Pancreas (tissue), 10 donors: ENCODE measurements at regions not wholly inside any gene's neighbourhood (a gene's known extent, or its start where the extent isn't known, plus 50 kb on each side); places are given as distances from the start of the nearest gene placed in this dataset.
A peak's percentile ranks its signal among the peaks of the same experiment; 100 is the strongest.

Experiments
- ATAC-seq, 4 donors: fragments of 200-7000 bp; cut with Tn5 transposase; one replicate each; pipeline versions ENCODE4 v1.8.0 to v1.9.1; 2020; ENCODE audit warnings: mild to moderate bottlenecking in 4 of 4, moderate library complexity in 4 of 4
- DNase-seq, 6 donors: peaks; one replicate each; pipeline ENCODE4 v3.0.0-alpha.2; 2020
- FAIRE-seq: peaks from 2 replicates; lab custom pipeline; 2012; peaks lifted over from hg19 to GRCh38; lab: Jason Lieb, UNC
- H3K27ac ChIP-seq, 4 donors: fragments of 200-600 bp; sonication (generic); 1 replicate in 3 of 4; 2 replicates in 1 of 4; pipeline versions ENCODE4 v1.5.0 to v1.8.0; 2020
- H3K27me3 ChIP-seq, 4 donors: fragments of 200-600 bp; one replicate each; pipeline ENCODE4 v1.8.0; 2021
- H3K36me3 ChIP-seq, 3 donors: fragments of 200-600 bp; sonication (generic) in 1 of 3; one replicate each; pipeline versions ENCODE4 v1.5.0 to v1.8.0; 2020 to 2021
- H3K4me1 ChIP-seq, 3 donors: fragments of 200-600 bp; one replicate each; pipeline ENCODE4 v1.8.0; 2021
- H3K4me3 ChIP-seq, 4 donors: fragments of 200-600 bp; sonication (generic) in 2 of 4; one replicate each; pipeline versions ENCODE4 v1.5.0 to v1.8.0; 2020 to 2021
- H3K9me3 ChIP-seq, 4 donors: fragments of 200-600 bp; one replicate each; pipeline ENCODE4 v1.8.0; 2021
- WGBS, 2 donors: extraction: QIAGEN DNeasy Blood & Tissue Kit; methylation state at CpG; one replicate each; pipeline ENCODE4 v1.1.7; 2013; 5-methylcytosine and 5-hydroxymethylcytosine counted together
- intact Hi-C, 3 donors: fragments of 100-400 bp; cut with DNase I; formaldehyde crosslinking; loops; one replicate each; pipeline versions ENCODE4 v1.11.1 to v1.14.2; 2022
- TF ChIP-seq, protein P1 (sequence below), 4 donors: fragments of 200-600 bp; sonication (generic) in 3 of 4; IDR thresholded peaks; one replicate each; pipeline versions ENCODE4 v1.5.0 to v1.8.0; 2021; ENCODE audit warnings: antibody characterized with exemption in 4 of 4
- donor health status: healthy with polysubstance abuse.
- donor health status: DM: no; HTN: no; CAD: no; lungs with moderate emphysema.
- donor health status: DM: no; HTN: no; CAD: no.
- donor health status: control.
- donor health status: control.
- donor health status: Bipolar disorder and iron deficiency.
- donor health status: DM: yes; HTN: yes; CAD: no.
- donor health status: DM: no; HTN: no; CAD: no.
- donor health status: DM: no; HTN: no; CAD: no.
- donor health status: DM: yes; HTN: yes; CAD: no.

DNA sequence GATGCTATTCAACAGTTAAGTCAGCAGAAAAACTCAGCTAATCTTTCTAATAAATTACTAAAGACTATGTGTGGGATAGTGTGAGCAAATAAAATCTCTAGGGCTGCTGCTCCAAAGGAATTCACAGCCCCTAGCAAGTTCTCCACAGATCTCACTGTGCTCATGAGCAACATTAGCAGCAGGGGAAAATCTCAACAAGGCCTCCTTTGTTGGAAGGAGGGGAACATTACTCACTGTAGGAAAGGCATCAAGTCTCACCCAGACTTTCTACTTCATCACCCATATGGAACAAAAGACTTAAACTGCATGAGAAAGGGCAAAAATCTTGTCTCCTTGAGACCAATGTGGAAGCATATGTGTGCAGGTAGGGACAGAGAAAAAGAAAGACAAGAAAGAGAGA lies 726.4 kb upstream of the SLC35B3 start:
- DNase-seq: no peak
- no peaks in the 10 kb centered on the region for H3K9me3 ChIP-seq
- intact Hi-C loops: no loop called here
- TF ChIP-seq, protein P1, sequence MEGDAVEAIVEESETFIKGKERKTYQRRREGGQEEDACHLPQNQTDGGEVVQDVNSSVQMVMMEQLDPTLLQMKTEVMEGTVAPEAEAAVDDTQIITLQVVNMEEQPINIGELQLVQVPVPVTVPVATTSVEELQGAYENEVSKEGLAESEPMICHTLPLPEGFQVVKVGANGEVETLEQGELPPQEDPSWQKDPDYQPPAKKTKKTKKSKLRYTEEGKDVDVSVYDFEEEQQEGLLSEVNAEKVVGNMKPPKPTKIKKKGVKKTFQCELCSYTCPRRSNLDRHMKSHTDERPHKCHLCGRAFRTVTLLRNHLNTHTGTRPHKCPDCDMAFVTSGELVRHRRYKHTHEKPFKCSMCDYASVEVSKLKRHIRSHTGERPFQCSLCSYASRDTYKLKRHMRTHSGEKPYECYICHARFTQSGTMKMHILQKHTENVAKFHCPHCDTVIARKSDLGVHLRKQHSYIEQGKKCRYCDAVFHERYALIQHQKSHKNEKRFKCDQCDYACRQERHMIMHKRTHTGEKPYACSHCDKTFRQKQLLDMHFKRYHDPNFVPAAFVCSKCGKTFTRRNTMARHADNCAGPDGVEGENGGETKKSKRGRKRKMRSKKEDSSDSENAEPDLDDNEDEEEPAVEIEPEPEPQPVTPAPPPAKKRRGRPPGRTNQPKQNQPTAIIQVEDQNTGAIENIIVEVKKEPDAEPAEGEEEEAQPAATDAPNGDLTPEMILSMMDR (IDR thresholded peaks at IDR 0.05): no peak
- FAIRE-seq: no peak
- no peaks in the 10 kb centered on the region for H3K27me3 ChIP-seq
- H3K4me3 ChIP-seq: no peak overlapping the region
- H3K4me1 ChIP-seq: no peaks in the 10 kb centered on the region
- H3K27ac ChIP-seq: no peak overlapping the region
- H3K36me3 ChIP-seq: no peaks in the 10 kb centered on the region
- ATAC-seq: no peak

DNA sequence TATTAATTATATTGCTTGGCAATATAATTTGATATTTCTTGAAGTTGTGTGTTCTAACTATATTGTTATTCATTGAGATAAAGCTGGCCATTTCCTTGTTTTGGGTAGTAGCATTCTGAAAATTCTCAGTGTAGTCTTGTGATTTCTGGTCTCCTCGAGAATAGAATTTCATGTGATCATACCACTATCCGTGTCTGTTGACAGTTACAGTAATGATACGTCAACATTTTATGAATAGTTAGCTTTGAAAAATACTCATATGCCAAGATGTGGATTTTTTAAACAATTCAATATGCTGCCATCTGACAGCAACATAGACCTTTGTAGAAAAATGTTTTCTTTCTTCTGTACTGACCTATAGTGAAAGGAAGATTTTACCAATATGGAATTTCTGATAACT lies 723.7 kb upstream of the SLC35B3 start:
- no peaks in the 10 kb centered on the region for H3K27me3 ChIP-seq
- H3K9me3 ChIP-seq: no peaks in the 10 kb centered on the region
- no peak overlapping the region for H3K27ac ChIP-seq
- H3K4me3 ChIP-seq: no peak overlapping the region
- intact Hi-C loops: no loop called here
- TF ChIP-seq, protein P1 (IDR thresholded peaks at IDR 0.05): no peak
- no peak for DNase-seq
- H3K36me3 ChIP-seq: no peaks in the 10 kb centered on the region
- WGBS, 2 donors: 72 to 80% methylated on average over 3 of the region's 3 CpGs
- FAIRE-seq: no peak
- H3K4me1 ChIP-seq: no peaks in the 10 kb centered on the region
- no peak for ATAC-seq

DNA sequence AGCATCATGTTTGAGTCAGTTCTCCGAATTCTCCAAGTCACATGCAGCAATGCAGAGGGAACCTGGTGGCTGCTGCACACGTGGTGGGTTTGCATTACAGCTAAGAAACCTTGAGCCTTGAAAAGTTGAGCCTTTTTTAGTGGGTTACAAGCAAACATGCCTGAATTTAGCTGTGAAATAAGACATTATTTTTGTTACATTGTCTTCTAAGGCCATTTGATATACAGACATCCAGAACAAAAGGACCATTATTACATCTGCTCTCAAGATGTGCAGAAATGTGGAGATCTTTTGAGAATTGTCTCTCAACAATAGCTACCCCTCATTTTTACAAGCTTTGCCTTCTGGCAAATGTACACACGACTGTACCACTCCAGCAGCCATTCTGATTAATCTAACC lies 720.5 kb upstream of the SLC35B3 start:
- H3K4me3 ChIP-seq: no peak overlapping the region
- no peaks in the 10 kb centered on the region for H3K9me3 ChIP-seq
- WGBS, 2 donors: 41 to 42% methylated on average over 3 of the region's 3 CpGs
- no peak for DNase-seq
- H3K27ac ChIP-seq: no peak overlapping the region
- no peaks in the 10 kb centered on the region for H3K36me3 ChIP-seq
- intact Hi-C loops: no loop called here
- no peaks in the 10 kb centered on the region for H3K27me3 ChIP-seq
- FAIRE-seq: no peak
- TF ChIP-seq, protein P1 (IDR thresholded peaks at IDR 0.05): no peak
- no peak for ATAC-seq
- H3K4me1 ChIP-seq: no peaks in the 10 kb centered on the region

DNA sequence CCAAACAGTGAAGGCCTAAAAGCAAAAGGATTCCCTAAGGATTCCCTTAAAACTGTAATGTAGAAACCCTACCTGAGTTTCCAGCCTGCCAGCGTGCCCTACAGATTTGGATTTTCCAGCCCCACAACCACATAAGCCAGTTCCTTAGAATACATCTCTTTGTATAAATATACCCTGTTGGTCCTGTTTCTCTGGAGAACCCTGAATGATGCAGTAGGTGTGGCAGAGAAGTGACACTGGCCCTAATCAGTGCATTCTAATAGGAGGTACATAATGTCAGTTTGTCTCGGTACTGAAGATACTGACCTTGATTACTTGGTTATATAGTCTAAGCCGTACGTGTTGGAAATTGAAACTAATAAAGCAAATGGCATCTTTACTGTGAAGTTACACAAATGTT lies 707.8 kb upstream of the SLC35B3 start:
- no peak for FAIRE-seq
- WGBS, 2 donors: 92 to 97% methylated on average over 4 of the region's 4 CpGs
- intact Hi-C loops: no loop called here

DNA sequence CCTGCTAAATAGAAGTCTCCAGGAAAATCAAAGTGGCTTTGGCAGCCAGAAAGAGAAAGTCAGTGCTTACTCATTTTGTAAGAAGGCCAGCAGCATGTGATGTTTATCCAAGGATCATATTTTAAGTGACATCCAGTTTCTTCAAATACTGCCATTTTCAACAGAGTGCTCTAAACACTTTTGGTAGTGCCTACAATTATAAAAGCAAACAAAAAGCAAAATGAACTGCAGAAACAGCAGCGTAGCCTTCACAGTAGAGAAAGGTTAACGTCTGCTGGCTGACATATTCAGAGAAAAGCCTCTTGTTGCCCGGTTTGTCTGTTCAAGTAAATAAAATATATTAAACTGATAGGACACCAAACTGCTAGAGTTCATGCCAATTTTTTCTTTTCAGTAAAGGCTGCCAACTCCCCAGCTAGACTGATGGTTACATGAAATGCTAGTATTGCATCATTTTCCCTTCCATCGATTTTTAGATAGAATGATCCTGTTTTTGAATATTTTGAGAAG lies 705.7 kb upstream of the SLC35B3 start:
- 8 to 16% methylated on average over 4 of the region's 4 CpGs for WGBS, 2 donors
- Histone ChIP-seq H3K27ac (peak overlapping the region in 2 of 4 donors; percentile 23 to 33), H3K27me3 (no peaks in the 10 kb centered on the region), H3K4me3 (no peak overlapping the region), H3K4me1 (peaks cover 15 to 21% (median 17%) of the 10 kb centered on the region in 3 donors), H3K36me3 (no peaks in the 10 kb centered on the region), H3K9me3 (no peaks in the 10 kb centered on the region)
- TF ChIP-seq, protein P1 (IDR thresholded peaks at IDR 0.05): no peak
- intact Hi-C loops: no loop called here
- ATAC-seq: peak; percentile 70 to 75 (median 74)
- no peak for FAIRE-seq
- DNase-seq: peak in 1 of 6 donors; percentile 14

More for the DNA sequence above, 707.8 kb upstream of the SLC35B3 start:
- Histone ChIP-seq H3K27me3 (no peaks in the 10 kb centered on the region), H3K9me3 (no peaks in the 10 kb centered on the region), H3K4me1 (peaks cover 15 to 21% (median 17%) of the 10 kb centered on the region in 3 donors), H3K36me3 (no peaks in the 10 kb centered on the region), H3K27ac (no peak overlapping the region), H3K4me3 (no peak overlapping the region)
- DNase-seq: no peak
- TF ChIP-seq, protein P1 (IDR thresholded peaks at IDR 0.05): no peak
- ATAC-seq: no peak
